ENCODE measurements at regions not wholly inside any gene's neighbourhood (a gene's known extent, or its start where the extent isn't known, plus 50 kb on each side); places are given as distances from the start of the nearest gene placed in this dataset.

DNA sequence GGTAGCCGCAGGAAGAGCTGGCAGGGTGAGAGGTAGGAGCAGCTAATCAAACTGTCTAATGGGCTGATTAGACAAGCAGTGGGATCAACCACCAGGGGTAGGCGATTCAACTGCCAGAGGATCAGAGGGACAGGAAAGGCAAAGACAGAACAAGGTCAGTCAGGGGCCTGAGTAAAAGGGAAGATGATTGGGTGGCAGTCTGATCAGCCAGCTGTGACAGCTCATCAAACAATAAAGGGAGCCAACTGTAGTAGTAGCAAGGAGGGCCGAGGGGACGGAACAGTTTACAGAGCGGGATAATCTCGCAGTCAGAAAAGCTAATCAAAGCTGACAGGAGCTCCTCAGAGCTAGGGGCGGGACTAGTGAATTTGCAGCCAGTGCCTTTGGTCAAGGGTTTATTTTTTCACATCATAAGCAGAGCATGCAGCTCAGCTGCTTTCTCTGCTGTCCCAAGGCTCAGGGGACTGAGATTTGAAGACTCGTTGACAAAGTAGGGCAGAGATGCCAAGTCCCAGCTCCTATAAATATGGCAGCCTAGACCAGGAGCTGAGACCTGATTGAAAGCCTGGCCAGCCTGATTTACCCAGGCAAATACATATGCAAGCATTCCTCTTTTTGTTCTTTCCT is 418.2 kb downstream of the GABRG2 start:
- no peak for DNase-seq (ENCODE audit: low read depth in 2 of 2)

- DNase-seq (ENCODE audit: low read depth in 2 of 2), result no peak
Measured at GRCh38 chr5:162487528-162488525, 420.3 kb downstream of the GABRG2 start.

DNA sequence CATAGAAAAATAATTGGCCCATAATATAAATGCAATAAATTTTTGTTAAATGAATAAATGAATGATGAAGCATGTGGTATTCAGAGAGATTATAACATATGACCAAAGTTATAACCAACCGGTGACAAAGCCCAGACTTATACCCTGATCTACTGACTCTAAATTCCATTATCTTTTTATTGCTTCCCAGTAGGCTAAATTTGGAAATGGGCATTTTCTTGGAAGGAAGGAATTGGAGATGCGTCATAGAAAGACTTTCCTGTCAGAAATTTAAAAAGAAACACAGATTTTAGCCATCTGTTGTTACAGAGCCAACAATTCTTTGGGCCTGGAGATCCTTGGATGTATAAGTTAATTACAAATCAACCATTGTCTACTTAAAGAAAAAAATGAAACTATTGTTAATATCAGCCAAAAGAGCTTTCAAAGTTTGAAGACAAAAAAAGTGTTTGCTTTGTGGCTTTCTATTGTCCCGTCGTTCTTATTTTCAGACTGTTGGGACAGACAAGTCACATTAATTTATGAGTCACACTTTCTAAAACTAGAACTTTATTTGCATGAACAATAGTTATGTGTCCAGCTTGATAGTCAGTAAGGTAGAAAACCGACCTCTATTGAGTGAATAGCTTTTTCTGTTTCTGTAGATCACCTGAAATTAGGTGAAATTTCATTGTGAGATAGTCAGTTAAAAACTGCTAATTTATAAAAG is 428.7 kb downstream of the GABRG2 start:
- no peak for DNase-seq (ENCODE audit: low read depth in 2 of 2)

DNA sequence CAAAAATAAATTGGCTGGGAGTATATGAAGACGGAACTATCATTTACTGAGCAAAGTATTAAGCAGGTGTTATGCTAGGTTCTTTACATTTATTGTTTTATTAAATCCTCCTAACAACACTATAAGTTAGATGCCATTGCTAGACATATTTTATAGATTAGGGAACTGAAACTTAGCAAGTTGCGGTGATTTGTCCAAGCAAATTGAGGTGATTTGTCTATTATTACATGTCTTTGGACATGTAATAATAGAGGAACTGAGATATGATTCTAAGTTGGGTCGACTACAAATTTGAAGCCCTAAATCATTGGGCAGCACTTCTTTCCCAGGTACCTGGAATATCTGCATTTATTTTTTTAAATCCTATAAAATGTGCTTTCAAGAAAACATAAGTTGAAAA is 429.9 kb downstream of the GABRG2 start:
- DNase-seq (ENCODE audit: low read depth in 2 of 2), result no peak

DNA sequence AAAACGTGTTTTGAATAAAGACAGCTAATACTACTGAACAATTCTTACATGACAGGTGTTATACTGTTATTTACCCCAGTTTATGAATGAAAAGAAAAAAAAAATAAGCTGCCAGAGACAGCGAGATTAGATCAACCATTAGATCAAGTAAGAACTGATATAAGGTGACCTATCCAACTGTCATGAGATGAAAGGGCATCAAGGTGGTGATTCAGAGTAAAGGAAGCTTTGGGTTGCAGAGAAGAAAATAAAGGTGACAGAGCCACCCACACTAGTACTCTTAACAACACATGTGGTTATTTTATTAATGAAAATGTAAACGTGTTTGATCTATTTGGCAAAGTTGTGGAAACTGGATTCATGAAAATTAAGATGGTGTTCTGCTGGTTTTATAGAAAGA is 435.2 kb downstream of the GABRG2 start:
- no peak for DNase-seq (ENCODE audit: low read depth in 2 of 2)

DNA sequence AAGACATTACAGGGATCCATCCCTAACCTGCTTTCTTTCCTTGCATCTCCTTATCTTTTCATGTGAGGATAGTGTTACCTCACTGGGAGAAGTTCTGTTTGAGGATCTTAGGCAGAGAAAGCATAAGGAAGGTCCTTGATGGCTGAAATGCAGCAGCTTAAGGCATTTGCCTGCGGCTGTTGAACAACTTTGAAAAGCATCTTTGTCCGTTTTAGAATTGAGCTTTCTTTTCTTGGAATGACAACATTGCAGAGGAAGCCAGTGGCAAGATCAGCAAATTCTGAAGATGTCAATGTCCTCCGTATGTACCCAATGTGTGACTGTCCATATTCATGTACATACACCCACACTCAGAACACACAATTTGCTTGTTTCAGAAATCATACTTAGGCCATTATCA is 436.2 kb downstream of the GABRG2 start:
- no peak for DNase-seq (ENCODE audit: low read depth in 2 of 2)

DNA sequence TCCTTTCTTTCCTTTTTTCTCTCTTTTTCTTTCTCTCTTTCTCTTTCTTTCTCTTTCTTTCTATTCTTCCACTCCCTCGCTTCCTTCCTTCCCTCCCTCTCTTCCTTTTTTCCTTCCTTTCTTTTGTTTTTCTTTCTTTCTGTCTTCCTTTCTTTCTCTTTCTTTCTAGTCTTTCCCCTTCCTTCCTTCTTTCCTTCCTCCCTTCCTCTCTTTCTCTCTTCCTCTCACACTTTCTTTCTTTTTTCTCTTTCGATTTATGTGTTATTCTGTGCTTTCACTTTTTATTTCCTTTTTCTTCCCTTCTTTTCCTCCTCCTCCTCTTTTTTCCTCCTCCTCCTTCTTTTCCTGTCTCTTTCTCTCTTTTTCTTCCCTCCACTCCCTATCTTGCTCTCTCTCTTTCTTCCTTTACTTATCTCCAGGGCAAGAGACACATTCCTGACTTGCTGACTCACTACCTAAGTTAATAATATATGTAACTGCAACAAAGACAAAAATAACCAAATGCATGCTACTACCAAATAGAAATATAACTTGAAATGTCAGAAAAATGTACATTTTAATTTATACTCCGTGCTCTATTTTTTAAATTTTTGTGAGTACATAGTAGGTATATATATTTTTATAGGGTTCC is 445.5 kb downstream of the GABRG2 start:
- no peak for DNase-seq (ENCODE audit: low read depth in 2 of 2)

- no peak for DNase-seq (ENCODE audit: low read depth in 2 of 2)
Measured at GRCh38 chr5:162514116-162514515, 446.5 kb downstream of the GABRG2 start.

DNA sequence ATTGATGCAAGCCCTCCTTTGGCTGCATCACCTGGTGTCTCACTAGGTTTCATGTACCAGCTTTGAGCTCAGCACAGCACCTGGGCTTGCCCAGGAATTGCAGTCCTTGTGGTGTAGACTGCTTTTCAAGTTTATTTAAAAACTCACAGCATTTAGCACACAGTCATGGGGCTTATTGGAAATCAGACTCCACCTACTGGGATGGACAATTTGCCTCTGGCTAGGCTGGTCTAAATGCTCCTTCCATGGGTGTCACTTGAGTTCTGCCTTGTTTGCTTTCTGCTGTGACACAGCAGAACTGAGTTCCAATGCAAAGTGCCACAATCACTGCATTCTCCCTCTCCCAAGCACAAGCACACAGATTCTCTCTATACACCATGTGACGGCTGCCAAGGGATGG is 453.3 kb downstream of the GABRG2 start:
- DNase-seq (ENCODE audit: low read depth in 2 of 2), result no peak

GRCh38 chr5:162529209-162529608 is 461.6 kb downstream of the GABRG2 start:
- no peak for DNase-seq (ENCODE audit: low read depth in 2 of 2)

DNA sequence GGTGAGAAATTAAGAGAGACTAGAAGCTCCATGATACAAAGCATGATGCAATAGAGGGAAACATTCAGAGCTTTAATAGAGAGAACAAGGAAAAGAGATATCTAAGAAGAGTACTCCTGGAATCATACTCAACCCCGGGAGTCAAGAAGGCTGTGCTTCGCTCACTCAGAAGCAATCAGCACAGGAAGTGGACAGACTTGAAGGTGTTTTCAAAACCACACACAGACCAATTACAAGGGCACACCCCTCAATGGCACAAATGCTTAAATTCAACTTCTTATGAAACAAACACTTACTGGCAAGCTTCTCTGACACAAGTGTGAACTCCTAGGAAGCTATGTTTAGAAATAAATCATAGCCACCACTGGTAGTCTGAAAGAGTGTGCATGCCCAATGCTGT is 462.3 kb downstream of the GABRG2 start:
- no peak for DNase-seq (ENCODE audit: low read depth in 2 of 2)

- no peak for DNase-seq (ENCODE audit: low read depth in 2 of 2)
Measured at GRCh38 chr5:162543437-162543836, 475.9 kb downstream of the GABRG2 start.

- DNase-seq (ENCODE audit: low read depth in 2 of 2), result no peak
Measured at GRCh38 chr5:162544905-162545304, 477.3 kb downstream of the GABRG2 start.

- DNase-seq (ENCODE audit: low read depth in 2 of 2), result no peak
Measured at GRCh38 chr5:162550236-162550635, 482.7 kb downstream of the GABRG2 start.

DNA sequence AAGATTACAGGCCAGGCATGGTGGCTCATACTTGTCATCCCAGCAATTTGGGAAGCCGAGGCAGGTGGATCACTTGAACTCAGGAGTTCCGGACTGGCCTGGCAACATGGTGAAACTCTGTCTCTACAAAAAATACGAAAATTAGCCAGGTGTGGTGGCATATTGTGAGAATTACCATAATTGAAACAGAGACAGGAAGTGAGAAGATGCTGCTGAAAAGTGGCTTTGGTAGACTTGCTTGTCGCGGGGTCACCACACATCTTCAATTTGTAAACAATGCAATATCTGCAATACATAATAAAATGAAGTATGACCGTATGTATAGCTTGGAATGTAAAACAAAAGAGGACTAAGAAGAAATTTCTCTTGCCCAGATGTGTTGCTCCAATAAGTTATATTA is 490.5 kb downstream of the GABRG2 start:
- DNase-seq (ENCODE audit: low read depth in 2 of 2), result no peak

DNA sequence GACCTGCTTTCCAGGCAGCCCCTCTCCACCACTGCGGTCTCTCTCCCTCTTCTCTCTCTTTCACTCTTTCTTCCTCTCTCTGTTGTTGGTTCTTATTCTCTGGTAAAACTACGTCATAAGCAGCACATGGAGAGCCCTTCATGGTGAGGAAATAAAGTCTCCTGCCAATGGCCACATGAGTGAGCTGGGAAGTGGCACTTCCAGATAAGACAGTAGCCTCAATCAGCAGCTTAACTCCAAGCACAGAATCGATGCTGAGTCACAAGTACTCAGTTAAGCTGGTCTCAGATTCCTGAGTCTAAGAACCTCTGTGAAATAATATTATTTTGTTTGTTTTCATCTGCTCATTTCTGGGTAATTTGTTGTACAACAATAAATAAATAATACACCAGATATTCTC is 500.1 kb downstream of the GABRG2 start:
- DNase-seq (ENCODE audit: low read depth in 2 of 2), result no peak

GRCh38 chr5:162573758-162574157 is 506.2 kb downstream of the GABRG2 start:
- DNase-seq (ENCODE audit: low read depth in 2 of 2), result no peak

DNA sequence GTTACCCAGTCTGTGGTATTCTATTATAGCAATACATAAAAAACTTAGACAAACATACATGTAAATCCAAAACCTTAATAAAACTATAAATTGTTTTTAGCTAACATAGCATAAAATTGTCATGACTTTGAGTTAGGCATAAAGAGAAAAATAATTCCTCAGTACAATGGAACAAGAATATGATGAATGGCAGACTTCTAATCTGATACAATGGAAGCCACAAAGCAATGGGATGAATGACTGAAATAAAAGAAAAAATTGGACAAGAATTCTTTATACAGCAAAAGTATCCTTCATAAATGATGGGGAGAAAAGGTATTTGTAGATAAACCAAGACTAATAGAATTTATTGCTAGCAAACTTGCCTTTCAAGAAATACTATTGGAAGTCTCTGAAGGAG is 524.2 kb downstream of the GABRG2 start:
- DNase-seq (ENCODE audit: low read depth in 2 of 2), result no peak

DNA sequence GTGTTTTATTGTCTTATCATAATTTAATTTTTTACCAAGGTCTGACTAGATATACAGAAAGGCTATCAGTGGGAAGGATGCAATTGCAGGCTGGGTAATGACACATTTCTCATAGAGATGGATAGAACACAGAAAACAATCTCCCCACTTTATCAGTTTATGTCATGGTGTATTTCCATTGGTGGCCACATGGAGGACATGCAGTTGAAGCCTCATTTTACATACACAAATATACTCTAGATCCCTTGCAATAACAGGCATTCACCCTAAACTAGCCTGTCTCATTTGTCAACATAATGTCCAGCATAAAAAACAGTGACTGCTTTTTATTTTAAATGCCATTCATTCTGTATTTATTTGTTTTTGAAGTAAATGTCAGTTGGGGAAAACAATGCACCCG is 526.3 kb downstream of the GABRG2 start:
- DNase-seq (ENCODE audit: low read depth in 2 of 2), result no peak

- no peak for DNase-seq (ENCODE audit: low read depth in 2 of 2)
Measured at GRCh38 chr5:162603443-162604070, 536.0 kb downstream of the GABRG2 start.

- no peak for DNase-seq (ENCODE audit: low read depth in 2 of 2)
Measured at GRCh38 chr5:162607879-162608278, 540.3 kb downstream of the GABRG2 start.

All from stimulated activated CD4-positive, alpha-beta T cell treated with anti-CD3 and anti-CD28 coated beads, Interleukin-1b, Interleukin-23, amount 100 ng/mL, for 1 hour (primary cell).